T follicular helper cell (primary cell): ENCODE measurements at regions not wholly inside any gene's neighbourhood (a gene's known extent, or its start where the extent isn't known, plus 50 kb on each side); places are given as distances from the start of the nearest gene placed in this dataset.
"Not testable (repeated sequence)": the region's sequence is repeated elsewhere in the genome, so short reads cannot be mapped to it uniquely, and the experiment has no call there.

ENCODE experiments used
- DNase-seq: peaks from one replicate; pipeline ENCODE4 v3.0.0-alpha.2; 2020; ENCODE audit warnings: low read depth

DNA sequence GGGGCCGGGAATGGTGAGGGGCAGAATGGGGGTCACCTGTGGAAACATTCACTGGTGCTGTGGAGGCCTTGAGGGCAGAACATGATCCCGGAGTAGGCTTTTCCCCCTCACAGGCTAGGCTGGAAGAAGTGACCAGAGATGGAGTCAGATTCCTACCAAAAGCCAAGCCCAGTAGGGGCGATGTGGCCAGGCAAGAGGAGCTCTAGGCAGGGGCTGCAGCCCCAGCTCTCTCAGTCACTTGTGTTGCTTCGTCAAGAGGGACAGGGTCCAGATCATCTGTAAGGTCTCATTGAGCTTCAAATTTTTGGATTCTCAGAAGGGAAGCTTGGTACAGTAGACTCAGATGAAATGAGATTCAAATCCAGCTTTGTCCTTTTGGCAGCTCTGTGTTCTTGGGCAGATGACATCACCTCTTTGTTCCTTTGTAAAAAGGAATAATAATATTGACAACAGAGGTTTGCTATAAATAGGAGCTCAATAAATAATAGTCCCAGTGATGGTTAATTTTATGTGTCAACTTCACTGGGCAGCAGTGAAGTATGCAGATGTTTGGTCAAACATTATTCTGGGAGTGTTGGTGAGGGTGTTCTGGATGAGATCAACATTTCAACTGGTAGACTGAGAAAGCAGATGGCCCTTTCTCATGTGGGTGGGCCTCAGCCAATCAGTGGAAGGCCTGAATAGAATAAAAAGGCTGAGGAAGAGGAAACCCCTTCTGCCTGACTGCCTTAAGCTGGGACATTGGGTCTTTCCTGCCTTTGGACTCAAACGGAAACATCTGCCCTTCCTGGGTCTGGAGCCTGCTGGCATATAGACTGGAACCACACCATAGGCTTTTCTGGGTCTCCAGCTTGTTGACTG is 324.7 kb upstream of the USP24 start:
- no peak for DNase-seq

DNA sequence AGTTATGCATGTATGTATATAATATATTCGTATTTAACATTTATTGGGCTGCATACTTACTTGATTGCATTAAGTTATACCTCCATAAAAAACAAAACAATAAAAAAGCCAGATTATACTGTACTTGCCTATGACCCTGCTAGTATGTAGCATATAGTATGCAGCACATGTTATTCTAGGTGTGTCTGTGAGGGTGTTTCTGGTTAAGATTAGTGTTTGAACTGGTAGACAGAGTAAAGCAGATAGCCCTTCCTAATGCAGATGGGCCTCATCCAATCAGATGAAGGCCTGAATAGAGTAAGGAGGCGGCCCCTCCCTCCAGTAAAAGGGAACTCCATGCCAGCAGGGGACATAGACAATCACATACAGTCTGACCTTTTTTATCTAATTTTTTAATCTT is 323.3 kb upstream of the USP24 start:
- DNase-seq = no peak

DNA sequence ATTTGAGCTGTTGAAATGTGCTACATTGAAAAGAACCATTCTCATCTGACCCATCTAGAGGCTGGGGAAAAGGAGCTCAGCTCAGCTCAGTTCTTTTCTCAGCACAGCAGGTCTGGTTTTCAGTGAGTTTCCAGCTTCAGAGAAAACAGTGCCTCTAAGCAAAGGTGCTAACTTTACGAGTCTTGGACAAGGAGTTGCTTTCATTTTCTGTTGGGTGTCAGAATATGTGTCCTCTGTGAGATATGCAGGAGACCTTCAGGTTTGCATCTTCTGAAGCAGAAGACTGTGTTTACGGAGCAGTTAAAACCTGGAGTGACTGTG is 321.3 kb upstream of the USP24 start:
- no peak for DNase-seq

DNA sequence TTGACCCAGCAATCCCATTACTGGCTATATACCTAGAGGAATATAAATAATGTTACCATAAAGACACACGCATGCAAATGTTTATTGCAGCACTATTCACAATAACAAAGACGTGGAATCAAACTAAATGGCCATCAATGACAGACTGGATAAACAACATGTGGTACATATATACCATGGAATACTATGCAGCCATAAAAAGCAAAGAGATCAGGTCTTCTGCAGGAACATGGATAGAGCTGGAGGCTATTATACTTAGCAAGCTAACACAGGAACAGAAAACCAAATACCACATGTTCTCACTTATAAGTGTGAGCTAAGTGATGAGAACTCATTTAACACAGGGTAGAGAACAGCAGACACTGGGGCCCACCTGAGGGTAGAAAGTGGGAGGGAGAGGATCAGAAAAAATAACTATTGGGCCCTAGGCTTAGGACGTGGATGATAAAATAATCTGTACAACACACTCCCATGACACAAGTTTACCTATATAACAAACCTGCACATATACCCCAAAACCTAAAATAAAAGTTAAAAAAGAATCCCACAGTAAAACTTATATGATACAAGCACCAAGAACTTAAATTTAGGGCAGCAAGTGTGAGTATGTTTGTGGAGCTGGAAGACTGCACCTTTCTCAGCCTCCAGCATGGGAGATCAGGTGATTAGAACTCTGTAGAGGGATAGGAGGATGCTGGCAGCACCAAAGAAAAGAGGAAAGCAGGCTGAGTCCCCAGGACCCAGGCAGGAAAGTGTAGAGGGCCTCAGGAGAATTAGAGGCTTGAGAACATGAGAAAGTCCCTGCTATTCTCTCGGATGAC is 320.8 kb upstream of the USP24 start:
- no peak for DNase-seq

DNA sequence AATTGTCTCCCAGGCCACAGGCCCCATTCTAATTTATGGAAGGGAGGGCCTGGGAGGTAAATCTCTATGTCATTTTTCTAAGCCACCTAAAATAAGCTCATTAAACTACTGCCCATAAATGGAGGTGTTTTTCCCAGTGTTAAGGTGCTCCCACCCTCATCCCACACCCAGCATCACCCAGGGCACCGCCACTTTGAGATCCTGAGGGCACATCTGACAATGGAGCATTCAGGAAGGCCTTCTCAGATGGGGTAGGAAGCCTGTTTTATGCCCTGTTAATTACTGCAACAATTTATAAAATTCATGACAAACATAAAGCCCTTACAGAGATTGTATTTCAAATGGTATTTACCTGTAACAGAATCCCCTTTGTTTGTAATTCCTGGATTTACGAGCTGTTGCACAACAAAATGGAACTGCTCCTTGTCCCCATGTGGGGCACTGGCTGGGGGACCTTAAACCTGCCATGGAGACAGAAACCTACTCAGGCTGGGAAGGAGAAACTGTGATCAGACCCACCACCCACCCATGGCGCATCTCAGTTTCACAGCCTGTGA is 319.5 kb upstream of the USP24 start:
- no peak for DNase-seq

DNA sequence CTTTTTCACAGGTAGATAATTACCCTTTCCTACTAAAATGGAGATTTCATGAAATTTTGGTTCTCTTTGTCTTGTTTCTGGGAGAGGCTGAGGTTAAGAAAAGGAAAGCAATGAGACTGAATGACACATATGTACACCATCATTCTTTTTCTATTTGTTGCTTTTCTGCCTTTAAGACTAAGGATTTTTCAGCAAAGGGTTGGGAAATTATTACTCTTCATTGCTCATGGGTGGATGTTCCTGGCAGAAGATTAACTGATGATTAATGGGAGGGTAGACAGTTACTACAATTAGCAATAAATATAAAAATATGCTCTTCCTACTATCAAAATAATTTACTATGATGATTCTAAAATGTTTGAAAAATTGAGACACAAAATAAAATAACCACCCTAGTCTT is 316.5 kb upstream of the USP24 start:
- no peak for DNase-seq

DNA sequence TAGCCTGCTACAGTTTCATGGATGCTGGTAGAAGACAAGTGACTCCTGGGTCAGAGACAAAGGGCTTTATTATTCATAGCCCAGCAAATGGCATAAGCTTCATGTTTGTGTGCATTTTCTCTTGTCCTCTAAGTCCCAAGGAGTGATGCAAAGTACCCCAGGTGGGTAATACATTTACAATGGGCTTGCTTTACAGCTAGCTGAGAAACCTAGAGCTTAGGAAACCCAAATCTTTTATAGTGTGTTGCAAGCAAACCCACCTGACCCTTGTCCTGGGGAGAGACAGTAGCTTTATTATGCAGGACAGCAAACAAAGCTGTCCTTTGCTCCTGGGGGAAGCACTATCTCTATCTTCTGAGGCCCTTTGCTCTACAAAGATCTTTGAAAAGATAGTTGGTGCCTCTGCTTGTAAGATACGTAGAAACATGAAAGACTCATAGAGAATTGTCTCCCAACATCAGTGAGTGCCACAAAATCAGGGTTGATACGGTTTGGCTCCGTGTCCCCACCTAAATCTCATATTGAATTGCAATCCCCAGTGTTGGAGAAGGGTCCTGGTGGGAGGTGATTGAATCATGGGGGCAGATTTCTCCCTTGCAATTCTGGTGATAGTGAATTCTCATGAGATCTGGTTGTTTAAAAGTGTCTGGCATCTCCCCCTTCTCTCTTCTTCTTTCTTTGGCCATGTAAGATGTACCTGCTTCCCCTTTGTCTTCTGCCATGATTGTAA is 315.8 kb upstream of the USP24 start:
- DNase-seq = no peak

DNA sequence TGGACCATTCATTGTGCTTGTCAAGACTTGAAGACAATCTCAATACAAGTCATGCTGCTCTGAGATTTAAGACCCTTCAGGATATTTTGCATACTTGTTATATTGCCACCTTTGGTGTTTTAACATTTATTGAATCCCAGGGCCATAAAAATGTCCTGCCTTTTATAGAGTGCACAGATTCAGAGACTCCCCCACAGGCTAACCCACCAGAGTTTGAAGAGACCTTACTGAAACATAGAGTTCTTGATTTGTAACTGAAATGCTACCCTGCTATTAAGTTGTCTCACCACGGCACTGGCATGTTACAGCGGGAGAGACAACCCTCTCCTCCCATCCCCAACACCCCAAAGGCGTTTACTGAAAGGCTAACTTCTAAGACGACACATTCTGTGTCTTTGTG is 313.9 kb upstream of the USP24 start:
- DNase-seq = no peak

DNA sequence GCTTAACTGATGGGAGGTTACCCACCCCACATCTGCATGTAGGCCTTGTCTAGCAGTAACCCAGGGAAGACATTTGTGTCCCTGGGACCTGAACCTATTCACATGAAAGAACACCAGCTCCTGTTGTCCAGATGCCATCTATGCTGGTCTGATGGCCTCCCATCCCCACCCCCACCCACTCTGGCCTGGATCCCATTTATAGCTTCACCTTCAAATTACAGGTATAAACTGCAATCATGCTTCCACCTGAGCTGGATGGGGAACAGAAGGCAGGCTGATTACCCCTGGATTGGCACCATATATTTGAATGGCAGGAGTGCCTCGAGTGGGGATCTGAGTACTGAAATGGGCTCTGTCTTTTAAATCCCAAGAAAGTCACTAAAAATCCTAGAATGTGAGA is 312.7 kb upstream of the USP24 start:
- no peak for DNase-seq

DNA sequence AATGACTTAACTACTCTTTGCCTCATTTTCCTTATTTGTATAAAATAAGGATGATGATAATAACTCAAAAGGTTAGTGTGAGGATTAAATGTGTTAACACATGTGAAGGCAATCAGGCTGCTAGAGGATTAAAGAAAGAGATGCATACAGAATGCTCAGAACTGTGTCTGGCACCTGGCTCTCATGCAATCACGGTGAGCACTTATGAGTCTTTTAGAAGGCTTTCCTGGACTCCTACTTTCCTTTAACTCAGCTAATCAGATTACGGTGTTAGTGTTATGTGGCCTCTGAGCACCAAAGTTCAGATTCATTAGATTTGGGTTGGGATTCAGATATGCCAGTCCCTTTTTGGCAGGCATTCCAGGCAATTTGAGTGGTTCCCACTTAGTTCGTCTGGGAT is 311.6 kb upstream of the USP24 start:
- no peak for DNase-seq

DNA sequence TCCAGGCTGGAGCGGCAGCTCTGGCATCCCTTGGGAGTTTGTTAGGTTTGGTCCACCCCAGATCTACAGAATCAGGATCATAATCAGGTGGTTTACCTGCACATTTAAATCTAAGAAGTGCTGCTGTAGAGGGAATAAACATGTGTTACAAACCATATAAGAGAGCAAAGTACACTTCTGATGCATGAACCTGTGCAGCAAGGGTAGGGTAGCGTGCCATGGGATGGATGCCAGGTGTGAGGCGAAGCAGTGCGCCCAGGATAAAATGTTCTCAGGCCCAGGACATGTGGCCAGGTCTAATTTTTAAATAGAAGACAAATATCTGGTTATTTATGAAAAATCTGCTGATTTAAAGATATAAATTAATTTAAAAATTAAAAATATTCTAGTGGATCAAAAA is 308.8 kb upstream of the USP24 start:
- no peak for DNase-seq

DNA sequence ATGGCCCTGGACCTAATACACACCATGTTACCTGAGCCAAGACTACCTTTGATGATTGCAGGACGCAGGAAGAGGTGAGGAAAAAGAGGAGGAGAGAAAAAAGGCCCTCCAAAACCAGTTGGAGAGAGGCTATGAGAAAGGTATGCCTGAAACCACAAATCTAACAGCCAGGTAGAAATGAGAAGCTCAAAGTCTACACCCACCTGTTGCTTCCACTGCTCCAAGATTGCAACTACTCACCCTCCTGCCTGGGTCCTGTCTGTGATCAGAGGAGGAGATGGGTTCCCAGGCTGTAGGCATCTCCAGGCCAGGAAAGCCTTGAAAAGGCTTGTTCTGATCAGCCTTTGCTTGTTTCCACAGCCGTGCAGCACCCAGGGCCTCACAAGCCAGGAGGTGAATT is 307.8 kb upstream of the USP24 start:
- DNase-seq = no peak

DNA sequence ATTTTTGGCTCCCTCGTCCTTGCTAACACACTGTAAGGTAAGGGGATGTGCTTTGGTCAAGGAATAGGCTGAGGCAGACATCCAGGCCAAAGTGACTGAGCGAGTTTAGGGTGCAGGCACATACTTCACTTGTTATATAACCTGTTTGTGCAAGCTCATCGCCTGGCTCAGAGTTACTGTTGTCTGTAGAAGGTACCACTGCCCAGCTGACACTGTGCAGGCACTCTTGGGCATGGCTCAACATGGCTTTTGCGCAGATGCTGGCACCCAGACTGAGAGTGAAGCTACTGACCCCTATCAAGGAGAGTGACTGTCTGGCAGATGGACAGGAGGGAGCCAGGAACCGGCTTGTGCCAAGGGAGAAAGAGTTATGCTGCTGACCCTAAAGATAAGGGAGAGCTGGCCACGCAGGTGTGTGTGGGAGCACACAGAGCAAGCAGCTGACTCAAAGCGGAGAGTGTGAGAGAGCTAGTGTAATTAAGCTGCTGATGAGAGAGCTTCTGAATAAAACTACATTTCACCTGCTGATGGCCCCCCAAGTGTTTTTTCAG is 307.3 kb upstream of the USP24 start:
- DNase-seq = no peak

DNA sequence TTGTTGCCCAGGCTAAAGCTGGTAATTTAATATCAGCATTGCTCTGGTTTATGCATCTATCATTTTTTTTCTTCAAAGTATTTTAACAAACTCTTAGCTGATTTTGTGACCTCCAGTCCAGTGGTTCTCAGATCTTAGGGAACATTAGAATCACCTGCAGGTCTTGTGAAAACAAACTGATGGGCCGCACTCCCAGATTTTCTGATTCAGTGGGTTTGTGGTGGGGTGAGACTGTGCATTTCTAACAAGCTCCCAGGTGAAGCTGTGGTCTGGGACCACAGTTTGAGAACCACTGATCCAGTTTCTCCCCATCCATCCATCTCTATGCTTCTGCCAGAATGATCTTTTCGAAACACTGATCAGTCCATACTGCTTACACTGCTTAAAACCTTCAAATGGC is 305.7 kb upstream of the USP24 start:
- DNase-seq = no peak

DNA sequence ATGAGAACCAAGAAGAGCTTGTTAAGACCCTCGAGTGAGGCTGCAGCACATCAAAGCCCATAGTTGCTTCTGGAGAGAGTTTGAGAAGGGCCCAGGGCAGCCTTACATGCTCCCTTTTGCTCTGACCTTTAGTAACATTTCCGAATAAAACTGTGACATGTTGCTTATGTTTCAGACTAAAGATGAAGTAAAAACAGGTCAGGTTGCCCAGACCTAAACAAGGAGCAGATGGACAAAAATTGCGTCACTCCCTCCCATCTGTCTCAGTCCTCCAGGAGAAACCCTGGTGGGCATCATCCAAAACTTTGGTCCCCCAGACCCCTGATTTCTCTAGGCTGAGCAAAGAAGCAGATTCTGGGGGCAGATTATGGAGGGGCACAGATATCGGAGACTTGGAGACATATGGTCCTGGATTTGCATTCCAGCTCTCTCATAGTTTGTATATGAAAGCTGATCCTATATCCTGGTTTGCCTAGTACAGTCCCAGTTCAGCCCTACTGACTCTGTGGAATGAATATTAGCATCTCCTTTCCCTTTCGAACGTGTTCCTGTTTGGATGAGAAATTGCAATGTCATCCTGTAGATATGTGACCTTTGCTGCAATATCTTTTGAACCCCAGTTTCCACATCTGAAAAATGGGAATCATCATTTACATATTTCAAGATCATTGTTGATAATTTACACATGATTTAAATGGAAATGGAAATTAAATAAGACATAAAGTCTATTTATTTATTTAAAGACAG is 304.9 kb upstream of the USP24 start:
- DNase-seq = no peak

DNA sequence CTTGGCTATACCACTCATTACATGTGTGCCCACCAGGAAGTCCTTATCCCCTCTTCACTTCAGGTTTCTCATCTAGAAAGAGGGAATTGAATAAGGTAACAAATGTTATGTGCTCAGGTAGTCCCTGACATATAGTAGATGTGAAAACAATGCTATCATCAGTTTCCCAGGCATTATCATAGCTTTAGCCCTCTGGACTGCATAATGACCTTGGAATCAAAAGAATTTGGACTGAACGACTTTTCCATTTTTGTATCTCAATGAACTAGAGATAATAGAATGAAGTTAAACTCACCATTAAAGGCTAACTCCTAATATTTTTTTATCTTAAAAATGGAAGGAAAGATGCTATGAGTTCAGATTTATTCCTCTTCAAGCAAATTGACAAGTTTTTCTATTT is 304.1 kb upstream of the USP24 start:
- no peak for DNase-seq

DNA sequence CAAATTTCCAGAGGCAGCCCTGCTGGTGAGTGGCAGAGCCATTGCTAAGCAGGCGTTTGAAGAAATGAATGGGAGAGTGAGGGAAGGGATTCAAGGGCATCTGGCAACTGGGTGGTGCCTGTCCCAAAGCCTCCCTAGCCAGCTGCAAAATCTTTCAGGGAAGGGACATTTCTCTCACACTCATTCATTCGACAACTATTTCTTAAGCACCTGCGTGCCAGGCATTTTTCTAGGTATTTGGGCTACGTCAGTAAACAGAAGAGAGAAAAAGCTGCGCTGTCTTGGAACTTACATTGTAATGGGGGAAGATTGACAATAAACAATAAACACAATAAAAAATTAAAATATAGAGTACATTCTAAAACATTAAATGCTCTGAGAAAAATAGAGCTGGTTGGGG is 301.9 kb upstream of the USP24 start:
- no peak for DNase-seq

DNA sequence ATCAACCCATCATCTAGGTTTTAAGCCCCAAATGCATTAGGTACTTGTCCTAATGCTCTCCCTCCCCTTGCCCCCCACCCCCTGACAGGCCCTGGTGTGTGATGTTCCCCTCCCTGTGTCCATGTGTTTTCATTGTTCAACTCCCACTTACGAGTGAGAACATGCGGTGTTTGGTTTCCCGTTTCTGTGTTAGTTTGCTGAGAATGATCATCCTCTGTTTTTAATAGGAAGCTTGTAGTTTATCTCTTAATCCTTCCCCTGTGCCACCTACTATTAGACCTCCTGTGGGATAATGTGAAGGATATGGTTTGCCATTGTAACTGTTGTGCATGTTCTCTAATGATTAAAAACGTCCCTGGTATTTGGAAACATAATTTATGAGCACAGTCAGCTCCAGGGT is 299.4 kb upstream of the USP24 start:
- not testable (repeated sequence) for DNase-seq

DNA sequence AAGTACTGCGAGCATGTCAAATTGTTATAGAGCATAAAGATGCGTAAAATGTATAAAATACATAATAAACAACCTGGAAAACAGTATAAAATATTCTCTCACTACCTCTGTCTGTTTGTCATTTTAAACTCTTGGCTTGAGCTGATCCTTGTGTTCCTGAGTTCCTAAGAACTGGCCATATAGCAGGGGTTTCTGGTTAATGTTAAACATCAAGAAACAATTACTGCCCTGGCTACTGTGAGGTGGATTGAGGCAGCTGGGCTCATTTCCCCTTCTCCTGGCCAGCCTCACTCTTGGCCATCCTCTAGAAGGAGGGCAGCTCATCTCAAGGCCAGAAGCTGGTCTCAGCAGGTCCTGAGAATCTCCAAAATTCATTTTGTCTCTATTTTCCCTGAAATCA is 297.3 kb upstream of the USP24 start:
- no peak for DNase-seq

DNA sequence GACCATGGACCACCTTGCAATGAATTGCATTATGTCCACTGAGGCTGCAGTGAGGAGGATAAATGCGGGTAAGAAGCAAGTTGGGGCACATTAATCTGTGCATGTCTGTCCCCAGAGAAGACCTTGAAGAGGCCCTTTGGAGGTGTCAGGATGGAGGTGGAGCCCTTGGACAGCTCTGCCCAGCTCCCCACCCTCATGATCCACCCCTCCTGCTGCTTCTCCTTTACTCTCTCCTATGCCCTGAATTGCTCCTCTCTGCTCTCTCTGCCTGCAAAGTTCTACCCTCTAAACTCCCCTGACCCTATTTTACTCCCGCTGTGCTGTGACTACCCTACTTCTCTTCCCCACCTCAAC is 292.4 kb upstream of the USP24 start:
- no peak for DNase-seq

DNA sequence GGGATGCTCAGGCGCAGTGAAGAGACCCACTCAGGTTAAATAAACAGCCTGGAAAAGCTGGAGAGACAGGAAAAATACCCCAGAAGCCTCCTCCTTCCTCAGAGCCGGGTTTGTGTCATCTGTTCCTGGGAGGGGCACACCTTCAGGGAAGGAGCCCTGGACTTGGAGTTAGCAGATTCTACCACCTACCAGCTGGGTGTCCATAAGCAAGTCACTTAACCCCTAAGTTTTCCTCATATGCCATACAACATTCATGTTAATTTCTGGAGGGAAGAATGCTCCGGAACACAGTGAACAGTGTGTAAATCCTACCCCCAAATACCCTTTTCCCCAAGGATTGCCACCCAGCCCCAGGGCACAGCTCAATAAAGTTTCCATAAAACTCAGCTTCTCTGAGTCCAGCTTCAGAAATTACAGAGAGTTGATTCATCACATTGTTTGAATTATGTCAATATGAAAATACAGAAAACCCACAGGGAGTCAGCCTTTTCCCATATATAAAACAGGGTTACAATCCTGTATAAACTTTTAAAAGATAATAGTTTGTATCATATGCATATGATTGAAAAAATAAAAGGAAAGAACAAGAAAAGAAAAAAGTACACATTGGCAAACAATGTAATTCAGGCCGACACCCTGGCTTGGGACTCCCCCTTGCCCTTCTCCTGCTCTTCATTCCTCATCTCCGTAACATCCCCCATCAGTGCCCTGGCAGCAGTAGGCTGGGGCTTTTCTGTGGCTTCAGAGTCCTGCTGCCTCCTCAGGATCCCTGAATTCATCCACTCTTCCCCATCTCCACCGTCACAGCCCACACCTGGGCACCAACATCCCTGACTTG is 291.8 kb upstream of the USP24 start:
- DNase-seq = no peak
